GM21390 (cell line): ENCODE measurements at regions not wholly inside any gene's neighbourhood (a gene's known extent, or its start where the extent isn't known, plus 50 kb on each side); places are given as distances from the start of the nearest gene placed in this dataset.
"Not testable (repeated sequence)": the region's sequence is repeated elsewhere in the genome, so short reads cannot be mapped to it uniquely, and the experiment has no call there.

Source experiments
- ATAC-seq: cut with Tn5 transposase; IDR thresholded peaks from one replicate; pipeline ENCODE4 v1.9.1; 2021; ENCODE audit not compliant: unreplicated experiment

DNA sequence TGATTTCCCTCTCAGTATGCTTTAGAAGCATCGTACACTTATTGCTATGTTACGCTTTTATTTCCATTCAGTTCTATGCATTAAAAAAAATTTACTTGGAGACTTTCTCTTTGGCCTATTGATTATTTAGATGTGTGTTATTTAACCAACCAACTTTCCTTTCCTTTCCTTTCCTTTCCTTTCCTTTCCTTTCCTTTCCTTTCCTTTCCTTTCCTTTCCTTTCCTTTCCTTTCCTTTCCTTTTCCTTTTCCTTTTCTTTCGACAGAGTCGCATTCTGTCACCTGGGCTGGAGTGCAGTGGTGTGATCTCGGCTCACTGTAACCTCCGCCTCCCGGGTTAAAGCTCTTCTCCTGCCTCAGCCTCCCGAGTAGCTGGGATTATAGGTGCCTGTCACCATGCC is 502.7 kb upstream of the LARGE1 start:
- not testable (repeated sequence) for ATAC-seq

DNA sequence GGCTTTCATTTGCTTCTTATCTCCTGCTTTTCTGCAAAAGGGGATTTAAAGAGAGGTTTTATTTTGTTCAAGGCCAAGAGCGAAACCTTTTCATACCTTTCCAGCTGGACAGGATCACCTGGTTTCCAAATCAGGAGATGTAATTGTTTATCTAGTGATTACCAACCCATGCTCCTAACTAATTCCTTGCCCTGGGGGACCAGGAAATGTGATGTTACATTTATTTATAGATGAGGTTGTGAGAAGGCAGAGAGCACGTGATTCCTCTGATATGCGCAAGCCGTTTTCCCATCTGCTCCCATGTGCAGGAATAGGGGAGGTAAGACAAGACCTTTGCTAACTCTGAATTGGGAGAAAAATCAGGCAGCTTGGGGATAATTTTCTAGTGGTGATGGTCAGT is 507.2 kb upstream of the LARGE1 start:
- ATAC-seq: no peak

- no peak for ATAC-seq
These were observed 507.6 kb upstream of the LARGE1 start for GRCh38 chr22:34427841-34428240.

- no peak for ATAC-seq
These were observed 509.0 kb upstream of the LARGE1 start for GRCh38 chr22:34429314-34429713.

DNA sequence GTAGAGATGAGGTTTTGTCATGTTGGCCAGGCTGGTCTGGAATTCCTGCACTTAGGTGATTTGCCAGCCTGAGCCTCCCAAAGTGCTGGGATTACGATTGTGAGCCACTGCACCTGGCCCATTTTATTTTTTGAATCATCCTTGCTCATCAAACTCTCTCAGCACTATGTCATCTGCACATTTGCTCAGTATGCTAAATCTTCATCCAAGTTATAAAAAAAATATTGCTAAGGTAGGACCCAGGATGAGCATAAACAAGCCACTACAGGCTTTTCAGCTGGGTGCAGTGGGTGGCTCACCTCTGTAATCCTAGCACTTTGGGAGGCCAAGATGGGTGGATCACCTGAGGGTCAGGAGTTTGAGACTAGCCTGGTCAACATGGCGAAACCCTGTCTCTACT is 510.1 kb upstream of the LARGE1 start:
- ATAC-seq: no peak

DNA sequence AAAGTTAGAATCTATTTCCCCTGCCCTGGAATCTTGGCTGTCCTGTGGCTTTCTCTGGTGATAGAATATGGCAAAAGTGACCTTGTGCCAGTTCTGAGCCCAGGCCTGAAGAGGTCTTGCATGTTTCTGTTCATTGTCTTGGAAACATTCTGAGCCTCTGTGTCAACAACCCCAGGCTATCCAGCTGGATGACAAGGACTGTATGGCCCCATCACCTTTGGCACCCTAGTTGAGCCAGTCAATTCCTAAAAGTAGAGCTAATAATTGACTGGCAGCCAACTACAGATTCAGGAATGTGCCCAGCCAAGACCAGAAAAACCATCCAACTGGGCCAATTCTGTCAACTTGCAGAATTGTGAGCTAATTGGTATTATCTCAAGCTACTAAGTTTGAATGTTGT is 514.1 kb upstream of the LARGE1 start:
- ATAC-seq: no peak

GRCh38 chr22:34437140-34437539 is 516.9 kb upstream of the LARGE1 start:
- no peak for ATAC-seq

- ATAC-seq: no peak
These were observed 534.3 kb upstream of the LARGE1 start for GRCh38 chr22:34454598-34454997.

DNA sequence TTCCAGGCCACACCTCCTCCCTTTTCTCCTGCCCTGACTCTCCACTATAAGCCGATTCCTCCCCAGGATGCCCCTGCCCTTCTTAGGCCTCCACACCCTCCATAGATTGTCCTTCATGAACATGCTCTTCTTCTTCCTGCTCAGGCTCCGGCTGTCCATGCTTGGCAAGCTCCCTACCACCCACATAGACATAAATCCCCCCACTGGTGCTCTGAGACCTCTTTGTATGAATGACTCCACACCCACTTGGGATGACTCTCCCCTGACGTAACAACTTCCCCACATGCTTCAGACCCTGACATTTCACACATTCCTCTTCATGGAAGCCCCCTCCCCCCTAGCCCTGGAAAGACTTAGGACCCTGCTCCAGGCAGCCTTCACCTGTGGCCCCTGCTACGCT is 542.5 kb upstream of the LARGE1 start:
- ATAC-seq: no peak

DNA sequence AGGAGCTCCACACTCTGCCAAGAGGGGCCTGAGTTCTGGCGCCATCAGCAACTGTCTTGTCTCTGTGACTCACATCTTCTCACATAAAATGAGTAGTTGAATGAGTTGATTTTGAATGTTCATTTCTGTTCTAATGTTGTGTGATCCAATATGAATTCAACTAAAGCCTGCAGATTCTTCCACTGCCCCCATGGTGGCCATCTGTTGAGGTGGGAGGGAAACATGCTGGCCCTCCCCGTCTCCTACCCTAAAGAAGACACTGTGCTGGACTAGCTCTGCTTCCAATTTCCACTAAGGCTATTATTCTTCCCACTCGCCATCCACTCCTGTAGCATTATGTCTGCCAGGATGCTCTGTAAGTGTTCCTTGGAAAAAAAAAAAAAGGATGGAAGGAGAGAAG is 555.6 kb upstream of the LARGE1 start:
- no peak for ATAC-seq

DNA sequence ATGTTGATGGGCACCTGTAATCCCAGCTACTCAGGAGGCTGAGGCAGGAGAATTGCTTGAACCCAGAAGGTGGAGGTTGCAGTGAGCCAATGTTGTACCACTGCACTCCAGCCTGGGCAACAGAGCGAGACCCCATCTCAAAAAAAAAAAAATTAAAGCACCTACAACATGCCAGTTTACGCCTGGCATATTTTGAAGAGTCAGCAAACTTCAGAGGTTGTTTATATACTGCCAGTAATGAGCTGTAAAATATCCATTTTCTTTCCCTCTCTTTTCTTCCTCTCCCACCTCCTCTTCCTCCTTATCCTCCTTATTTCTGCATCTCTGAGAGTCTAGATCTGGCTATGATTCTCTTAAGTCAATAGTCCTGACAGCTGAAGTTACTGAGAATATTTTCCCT is 556.5 kb upstream of the LARGE1 start:
- ATAC-seq: no peak

DNA sequence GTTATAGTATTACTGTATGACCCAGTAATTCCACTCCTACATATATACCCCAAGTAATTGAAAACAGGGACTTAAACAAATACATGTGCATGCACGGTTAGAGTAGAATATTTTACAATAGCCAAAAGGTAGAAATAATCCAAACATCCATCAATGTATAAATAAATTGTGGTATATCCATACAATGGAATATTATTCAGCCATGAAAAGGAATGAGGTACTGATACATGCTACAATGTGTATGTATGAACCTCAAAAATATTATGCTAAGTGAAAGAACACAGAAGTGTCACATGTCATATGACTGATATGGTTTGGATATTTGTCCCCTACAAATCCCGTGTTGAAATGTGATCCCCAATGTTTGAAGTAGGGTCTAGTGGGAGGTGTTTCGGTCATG is 560.8 kb upstream of the LARGE1 start:
- ATAC-seq: no peak

- no peak for ATAC-seq
These were observed 566.1 kb upstream of the LARGE1 start for GRCh38 chr22:34486381-34486780.

DNA sequence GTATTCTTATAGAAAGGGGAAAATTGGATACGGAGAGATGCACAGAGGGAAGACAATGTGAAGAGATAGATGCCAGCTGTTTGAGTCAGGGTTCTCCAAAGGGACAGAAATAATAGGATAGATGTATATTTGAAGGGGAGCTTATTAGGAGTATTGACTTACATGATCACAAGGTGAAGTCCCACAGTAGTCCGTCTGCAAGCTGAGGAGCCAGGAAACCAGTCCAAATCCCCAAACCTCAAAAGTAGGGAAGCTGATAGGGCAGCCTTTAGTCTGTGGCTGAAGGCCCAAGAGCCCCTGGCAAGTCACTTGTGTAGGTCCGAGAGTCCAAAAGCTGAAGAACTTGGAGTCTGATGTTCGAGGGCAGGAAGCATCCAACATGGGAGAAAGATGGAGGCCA is 569.6 kb upstream of the LARGE1 start:
- ATAC-seq: no peak

DNA sequence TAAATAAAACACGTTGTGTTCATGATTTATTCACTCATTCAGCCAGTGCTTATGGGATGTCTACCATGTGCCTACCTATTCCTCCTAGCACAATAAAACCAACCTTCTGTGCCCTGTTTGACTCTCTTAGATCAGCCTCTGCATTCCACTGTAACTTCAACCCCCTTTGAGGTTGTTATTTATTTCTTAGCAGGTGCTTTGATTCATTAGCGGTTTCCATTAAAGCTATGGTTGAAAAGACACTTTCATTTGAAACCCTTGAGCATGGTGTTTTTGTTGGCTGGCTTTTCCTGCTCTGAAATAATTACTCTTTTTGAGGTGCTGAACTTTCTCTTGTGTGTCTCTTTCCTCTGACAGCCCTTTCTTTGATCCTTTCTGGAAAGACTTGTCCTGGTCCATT is 570.6 kb upstream of the LARGE1 start:
- no peak for ATAC-seq

GRCh38 chr22:34493486-34493885 is 572.5 kb upstream of the ISX start:
- ATAC-seq: no peak

GRCh38 chr22:34501366-34501965 is 564.5 kb upstream of the ISX start:
- ATAC-seq: no peak

DNA sequence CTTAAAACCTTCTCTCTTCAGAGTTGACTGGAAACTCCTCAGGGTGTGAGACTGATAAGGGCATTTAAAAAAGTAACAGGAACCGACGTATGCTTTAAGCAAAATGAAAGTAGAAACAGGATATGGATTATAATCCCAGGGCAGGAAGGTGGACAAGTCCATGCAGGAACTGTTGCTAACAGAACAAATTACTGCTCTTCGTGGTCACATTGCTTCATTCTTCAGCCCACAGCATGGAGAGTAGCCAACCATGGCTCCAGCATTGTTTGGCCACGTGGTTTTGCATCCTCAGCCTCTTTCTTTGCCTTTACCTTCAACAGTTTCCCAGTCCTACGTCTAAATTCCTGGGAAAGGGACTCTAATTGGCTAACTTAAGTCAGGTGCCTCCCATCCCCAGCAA is 563.1 kb upstream of the ISX start:
- ATAC-seq: no peak

DNA sequence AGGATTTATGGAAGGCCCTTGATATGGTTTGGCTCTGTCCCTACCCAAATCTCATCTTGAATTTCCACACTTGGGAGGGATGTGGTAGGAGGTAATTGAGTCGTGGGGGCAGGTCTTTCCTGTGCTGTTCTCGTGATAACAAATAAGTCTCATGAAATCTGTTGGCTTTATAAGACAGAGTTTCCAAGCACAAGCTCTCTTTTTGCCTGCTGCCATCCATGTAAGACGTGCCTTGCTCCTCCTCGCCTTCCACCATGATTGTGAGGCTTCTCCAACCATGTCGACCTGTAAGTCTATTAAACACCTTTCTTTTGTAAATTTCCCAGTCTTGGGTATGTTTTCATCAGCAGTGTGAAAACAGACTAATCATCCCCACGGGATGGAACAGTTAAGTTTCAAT is 557.2 kb upstream of the ISX start:
- ATAC-seq: no peak

DNA sequence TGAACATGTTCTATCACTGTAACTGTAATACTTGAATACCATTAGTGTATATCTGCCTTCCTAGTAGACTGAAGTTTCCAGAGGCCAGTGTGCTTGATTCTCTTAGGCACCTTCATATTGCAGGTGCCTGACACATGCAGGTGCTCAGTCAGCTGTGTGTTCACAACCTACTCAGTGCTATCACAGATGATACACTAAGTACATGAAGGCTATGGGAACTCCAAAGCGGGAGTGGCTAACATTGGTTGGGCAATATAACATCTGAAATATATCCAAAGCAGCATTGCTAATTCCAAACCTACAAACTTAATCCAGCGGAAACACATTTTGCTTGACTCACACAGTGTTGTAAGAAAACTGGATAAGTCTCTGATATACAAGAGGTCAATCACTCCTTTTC is 539.3 kb upstream of the ISX start:
- ATAC-seq: no peak

- ATAC-seq: no peak
These were observed 531.9 kb upstream of the ISX start for GRCh38 chr22:34534101-34534500.

GRCh38 chr22:34567367-34567766 is 498.6 kb upstream of the ISX start:
- no peak for ATAC-seq

DNA sequence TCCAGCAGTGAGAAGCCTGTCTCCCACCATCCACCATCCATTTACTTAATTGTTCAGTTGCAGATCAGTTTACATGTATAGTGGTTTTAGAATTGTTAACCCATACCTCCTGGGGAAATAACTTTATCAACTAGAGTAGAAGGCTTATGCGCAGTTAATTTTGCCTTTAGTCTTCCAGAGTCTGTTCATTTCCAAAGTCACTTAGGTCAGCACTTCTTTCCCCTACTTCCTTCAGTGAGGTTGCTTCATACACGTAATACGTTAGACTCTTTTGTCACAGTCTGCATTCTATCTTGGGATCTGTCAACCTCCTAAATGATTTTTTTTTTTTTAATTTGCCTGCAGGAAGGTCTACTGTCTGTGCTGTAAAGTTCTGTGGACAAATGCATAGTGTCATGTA is 495.6 kb upstream of the ISX start:
- ATAC-seq: no peak

GRCh38 chr22:34579519-34579918 is 486.4 kb upstream of the ISX start:
- ATAC-seq: no peak
